MM.1S (cell line): ENCODE measurements at regions not wholly inside any gene's neighbourhood (a gene's known extent, or its start where the extent isn't known, plus 50 kb on each side); places are given as distances from the start of the nearest gene placed in this dataset.

Experiments
- DNase-seq: peaks from one replicate; pipeline ENCODE4 v3.0.0-alpha.2; 2015
- H2AFZ ChIP-seq: fragments of 300-600 bp; sonication (generic); 2 replicates; pipeline ENCODE4 v1.6.0; 2016; ENCODE audit warnings: antibody characterized with exemption, low read length
- H3F3A ChIP-seq: fragments of 300-600 bp; sonication (generic); 2 replicates; pipeline ENCODE4 v1.6.1; 2016; ENCODE audit warnings: mild to moderate bottlenecking, antibody characterized with exemption, low read length, moderate library complexity, mixed read lengths; ENCODE audit not compliant: insufficient read depth
- H3K27ac ChIP-seq: fragments of 300-600 bp; sonication (generic); 2 replicates; pipeline ENCODE4 v1.5.1; 2016; ENCODE audit warnings: mild to moderate bottlenecking, low read length
- H3K27me3 ChIP-seq: fragments of 300-600 bp; sonication (generic); replicated peaks from 2 replicates; pipeline ENCODE4 v1.6.0; 2016; ENCODE audit warnings: low read length; ENCODE audit not compliant: insufficient read depth
- H3K36me3 ChIP-seq: fragments of 300-600 bp; sonication (generic); replicated peaks from 2 replicates; pipeline ENCODE4 v1.6.1; 2016; ENCODE audit warnings: mild to moderate bottlenecking, low read length, mixed read lengths; ENCODE audit not compliant: insufficient read depth
- H3K4me1 ChIP-seq: fragments of 300-600 bp; sonication (generic); 2 replicates; pipeline ENCODE4 v1.6.1; 2016; ENCODE audit warnings: low read length, mixed read lengths
- H3K4me2 ChIP-seq: fragments of 300-600 bp; sonication (generic); 2 replicates; pipeline ENCODE4 v1.6.0; 2016; ENCODE audit warnings: low read depth, low read length
- H3K4me3 ChIP-seq: fragments of 300-600 bp; sonication (generic); 2 replicates; pipeline ENCODE4 v1.5.1; 2016; ENCODE audit warnings: low read length, mixed read lengths
- H3K79me2 ChIP-seq: fragments of 300-600 bp; sonication (generic); 2 replicates; pipeline ENCODE4 v1.6.1; 2016; ENCODE audit warnings: mixed run types, low read length, mixed read lengths
- H3K9ac ChIP-seq: fragments of 300-600 bp; sonication (generic); 2 replicates; pipeline ENCODE4 v1.6.1; 2016; ENCODE audit warnings: low read length, mixed read lengths
- H3K9me2 ChIP-seq: fragments of 300-600 bp; sonication (generic); replicated peaks from 2 replicates; pipeline ENCODE4 v1.6.1; 2016; ENCODE audit warnings: mild to moderate bottlenecking, low read length, mixed read lengths; ENCODE audit not compliant: insufficient read depth
- H3K9me3 ChIP-seq: fragments of 300-600 bp; sonication (generic); replicated peaks from 2 replicates; pipeline ENCODE4 v1.6.1; 2016; ENCODE audit warnings: mild to moderate bottlenecking, low read length, mixed read lengths; ENCODE audit not compliant: insufficient read depth
- H4K20me1 ChIP-seq: fragments of 300-600 bp; sonication (generic); 2 replicates; pipeline ENCODE4 v1.6.1; 2016; ENCODE audit warnings: mild to moderate bottlenecking, low read length, moderate library complexity, mixed read lengths; ENCODE audit not compliant: insufficient read depth
- EZH2 ChIP-seq: fragments of 300-600 bp; sonication (generic); optimal IDR thresholded peaks from 2 replicates; pipeline ENCODE3; 2017; ENCODE audit warnings: low read depth, mild to moderate bottlenecking, antibody characterized with exemption, low read length, mixed read lengths
- EZH2phosphoT487 ChIP-seq: fragments of 300-600 bp; sonication (generic); IDR thresholded peaks from 2 replicates; pipeline ENCODE4 v1.6.1; 2018; ENCODE audit warnings: antibody characterized with exemption, low read length
- TF ChIP-seq, protein P1 (sequence below): fragments of 300-600 bp; sonication (generic); IDR thresholded peaks from 2 replicates; pipeline ENCODE4 v1.5.1; 2016; ENCODE audit warnings: antibody characterized with exemption, low read length, mixed read lengths

- no peak for DNase-seq
- Histone ChIP-seq H2AFZ (no peak overlapping the region), H3K9me3 (no peaks in the 10 kb centered on the region), H3K4me3 (no peak overlapping the region), H4K20me1 (no peaks in the 10 kb centered on the region), H3K36me3 (no peaks in the 10 kb centered on the region), H3K27me3 (no peaks in the 10 kb centered on the region), H3F3A (no peaks in the 10 kb centered on the region), H3K4me2 (no peak overlapping the region), H3K79me2 (no peaks in the 10 kb centered on the region), H3K27ac (no peak overlapping the region), H3K9ac (no peak overlapping the region), H3K4me1 (no peaks in the 10 kb centered on the region), H3K9me2 (no peaks in the 10 kb centered on the region)
- TF ChIP-seq, protein P1, sequence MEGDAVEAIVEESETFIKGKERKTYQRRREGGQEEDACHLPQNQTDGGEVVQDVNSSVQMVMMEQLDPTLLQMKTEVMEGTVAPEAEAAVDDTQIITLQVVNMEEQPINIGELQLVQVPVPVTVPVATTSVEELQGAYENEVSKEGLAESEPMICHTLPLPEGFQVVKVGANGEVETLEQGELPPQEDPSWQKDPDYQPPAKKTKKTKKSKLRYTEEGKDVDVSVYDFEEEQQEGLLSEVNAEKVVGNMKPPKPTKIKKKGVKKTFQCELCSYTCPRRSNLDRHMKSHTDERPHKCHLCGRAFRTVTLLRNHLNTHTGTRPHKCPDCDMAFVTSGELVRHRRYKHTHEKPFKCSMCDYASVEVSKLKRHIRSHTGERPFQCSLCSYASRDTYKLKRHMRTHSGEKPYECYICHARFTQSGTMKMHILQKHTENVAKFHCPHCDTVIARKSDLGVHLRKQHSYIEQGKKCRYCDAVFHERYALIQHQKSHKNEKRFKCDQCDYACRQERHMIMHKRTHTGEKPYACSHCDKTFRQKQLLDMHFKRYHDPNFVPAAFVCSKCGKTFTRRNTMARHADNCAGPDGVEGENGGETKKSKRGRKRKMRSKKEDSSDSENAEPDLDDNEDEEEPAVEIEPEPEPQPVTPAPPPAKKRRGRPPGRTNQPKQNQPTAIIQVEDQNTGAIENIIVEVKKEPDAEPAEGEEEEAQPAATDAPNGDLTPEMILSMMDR: no peak
These were observed 194.7 kb upstream of the MPHOSPH6 start for GRCh38 chr16:82364690-82365089.

DNA sequence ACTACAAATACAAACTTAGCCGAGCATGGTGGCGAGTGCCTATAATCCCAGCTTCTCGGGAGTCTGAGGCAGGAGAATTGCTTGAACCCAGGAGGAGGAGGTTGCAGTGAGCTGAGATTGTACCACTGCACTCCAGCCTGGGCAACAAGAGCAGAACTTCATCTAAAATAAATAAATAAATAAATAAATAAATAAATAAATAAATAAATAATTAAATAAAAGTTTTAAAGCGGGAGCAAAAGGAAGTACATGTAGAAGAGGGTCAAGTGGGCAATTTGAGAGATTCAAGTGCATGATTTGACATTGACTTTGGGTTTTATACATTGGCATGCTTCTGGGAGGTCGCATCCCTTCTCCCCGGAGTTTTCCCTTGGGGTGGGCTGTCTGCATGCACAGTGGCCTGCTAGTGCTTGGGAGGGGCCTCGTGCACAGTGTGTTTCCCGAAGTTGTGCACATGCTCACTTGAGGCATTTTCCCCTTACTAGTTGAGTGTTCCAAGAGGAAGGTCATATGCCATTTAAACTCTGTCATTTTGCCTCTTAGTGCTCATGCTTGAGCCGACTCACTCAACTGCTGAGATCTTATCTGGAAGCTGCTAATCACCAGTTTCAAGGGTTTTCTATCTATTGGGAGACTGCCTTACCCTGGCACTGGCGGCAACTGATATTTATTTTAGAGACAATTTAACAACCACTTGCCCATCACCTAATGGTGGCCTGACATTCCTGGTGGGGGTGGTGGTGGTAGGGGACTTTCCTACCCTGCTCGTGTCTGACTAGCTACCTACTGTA is 193.2 kb upstream of the MPHOSPH6 start:
- DNase-seq: no peak
- no peaks in the 10 kb centered on the region for H3K36me3 ChIP-seq
- no peak overlapping the region for H3K27ac ChIP-seq
- no peak overlapping the region for H3K9ac ChIP-seq
- TF ChIP-seq EZH2: no peak
- no peak overlapping the region for H3K4me2 ChIP-seq
- H3K4me1 ChIP-seq: no peaks in the 10 kb centered on the region
- no peaks in the 10 kb centered on the region for H3K27me3 ChIP-seq
- H3K4me3 ChIP-seq: no peak overlapping the region
- no peaks in the 10 kb centered on the region for H3F3A ChIP-seq
- no peaks in the 10 kb centered on the region for H3K79me2 ChIP-seq
- H4K20me1 ChIP-seq: no peaks in the 10 kb centered on the region
- H3K9me2 ChIP-seq: no peaks in the 10 kb centered on the region
- no peaks in the 10 kb centered on the region for H3K9me3 ChIP-seq
- no peak overlapping the region for H2AFZ ChIP-seq

- Histone ChIP-seq H4K20me1 (no peaks in the 10 kb centered on the region), H3K4me1 (no peaks in the 10 kb centered on the region), H3K27me3 (no peaks in the 10 kb centered on the region), H2AFZ (no peak overlapping the region), H3K9me3 (no peaks in the 10 kb centered on the region), H3K79me2 (no peaks in the 10 kb centered on the region), H3F3A (no peaks in the 10 kb centered on the region), H3K4me3 (no peak overlapping the region), H3K4me2 (no peak overlapping the region), H3K9ac (no peak overlapping the region), H3K9me2 (no peaks in the 10 kb centered on the region), H3K27ac (no peak overlapping the region), H3K36me3 (no peaks in the 10 kb centered on the region)
- TF ChIP-seq EZH2phosphoT487 (no peak), EZH2 (no peak)
- TF ChIP-seq, protein P1: no peak
- no peak for DNase-seq
These were observed 191.9 kb upstream of the MPHOSPH6 start for GRCh38 chr16:82361885-82362284.

DNA sequence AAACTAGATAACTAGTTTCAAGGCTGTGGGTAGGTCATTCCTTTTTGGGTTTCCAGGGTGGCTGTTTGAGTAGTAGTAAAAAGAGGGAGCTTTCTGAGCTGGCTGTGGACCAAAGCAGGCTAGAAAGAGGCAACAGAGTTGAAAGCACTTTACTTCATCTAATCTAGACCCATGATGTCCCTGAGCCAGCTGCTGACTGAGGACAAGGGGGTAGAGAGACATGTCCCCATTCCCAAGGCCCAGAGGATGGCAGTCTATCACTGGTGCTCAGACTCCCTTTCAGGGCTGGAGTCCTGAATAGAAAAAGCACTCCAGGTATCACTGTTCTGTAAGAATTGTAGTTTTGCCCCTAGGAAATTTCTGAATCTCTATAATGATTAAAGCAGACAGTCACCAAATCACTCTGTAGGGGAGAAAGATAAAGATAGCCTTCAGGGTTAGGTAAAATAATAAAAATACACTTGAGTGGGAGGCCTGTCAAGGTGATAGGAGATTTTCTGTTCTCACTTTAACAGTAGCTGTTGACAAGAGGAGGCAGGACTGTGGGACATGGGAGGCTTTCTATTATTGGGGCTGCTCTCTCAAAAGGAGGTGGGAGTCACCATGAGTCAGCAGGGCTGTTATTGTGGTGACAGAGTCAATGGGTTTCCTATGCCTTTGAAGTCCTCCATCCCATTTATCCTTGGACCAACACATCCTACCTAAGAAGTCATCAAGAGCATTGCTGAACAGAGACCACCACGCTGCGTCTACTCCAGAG is 190.2 kb upstream of the MPHOSPH6 start:
- TF ChIP-seq, protein P1: no peak
- TF ChIP-seq EZH2phosphoT487 (no peak), EZH2 (no peak)
- no peak overlapping the region for H3K4me2 ChIP-seq
- no peak overlapping the region for H3K4me3 ChIP-seq
- no peaks in the 10 kb centered on the region for H3K4me1 ChIP-seq
- H3F3A ChIP-seq: no peaks in the 10 kb centered on the region
- no peaks in the 10 kb centered on the region for H3K79me2 ChIP-seq
- DNase-seq: no peak
- no peak overlapping the region for H2AFZ ChIP-seq
- no peaks in the 10 kb centered on the region for H3K9me2 ChIP-seq
- H3K9ac ChIP-seq: no peak overlapping the region
- H3K36me3 ChIP-seq: no peaks in the 10 kb centered on the region
- H3K27ac ChIP-seq: no peak overlapping the region
- no peaks in the 10 kb centered on the region for H3K9me3 ChIP-seq
- H3K27me3 ChIP-seq: no peaks in the 10 kb centered on the region
- no peaks in the 10 kb centered on the region for H4K20me1 ChIP-seq
